B cell (primary cell): ENCODE measurements at regions not wholly inside any gene's neighbourhood (a gene's known extent, or its start where the extent isn't known, plus 50 kb on each side); places are given as distances from the start of the nearest gene placed in this dataset.

Source experiments
- EZH2 ChIP-seq: IDR thresholded peaks from 2 replicates; pipeline ENCODE4 v1.6.1; 2012; ENCODE audit warnings: borderline replicate concordance, low read depth, mild to moderate bottlenecking, moderate library complexity, low read length; ENCODE audit not compliant: insufficient read depth, poor library complexity, severe bottlenecking
- TF ChIP-seq, protein P1 (sequence below): fragments of 200-600 bp; IDR thresholded peaks from one replicate; pipeline ENCODE4 v1.8.0; 2022; ENCODE audit warnings: antibody characterized with exemption, mild to moderate bottlenecking

DNA sequence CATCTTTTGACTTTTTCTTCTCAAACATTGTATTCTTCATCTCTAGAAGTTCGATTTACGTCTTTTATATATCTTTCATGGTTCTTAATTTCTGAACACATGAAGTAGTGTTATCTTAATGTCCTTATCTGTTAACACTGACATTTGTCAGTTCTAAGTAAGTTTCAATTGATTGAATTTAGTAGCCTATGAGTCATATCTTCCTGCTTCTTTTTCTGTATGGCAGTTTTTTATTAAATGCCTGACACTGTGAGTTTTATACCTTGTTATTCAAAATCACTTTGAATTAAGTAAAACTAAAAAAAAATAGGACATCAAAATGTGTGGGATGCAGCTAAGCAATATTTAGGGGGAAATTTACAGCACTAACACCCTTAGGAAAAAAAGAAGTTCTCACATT is 707.0 kb upstream of the ACO1 start:
- TF ChIP-seq, protein P1, sequence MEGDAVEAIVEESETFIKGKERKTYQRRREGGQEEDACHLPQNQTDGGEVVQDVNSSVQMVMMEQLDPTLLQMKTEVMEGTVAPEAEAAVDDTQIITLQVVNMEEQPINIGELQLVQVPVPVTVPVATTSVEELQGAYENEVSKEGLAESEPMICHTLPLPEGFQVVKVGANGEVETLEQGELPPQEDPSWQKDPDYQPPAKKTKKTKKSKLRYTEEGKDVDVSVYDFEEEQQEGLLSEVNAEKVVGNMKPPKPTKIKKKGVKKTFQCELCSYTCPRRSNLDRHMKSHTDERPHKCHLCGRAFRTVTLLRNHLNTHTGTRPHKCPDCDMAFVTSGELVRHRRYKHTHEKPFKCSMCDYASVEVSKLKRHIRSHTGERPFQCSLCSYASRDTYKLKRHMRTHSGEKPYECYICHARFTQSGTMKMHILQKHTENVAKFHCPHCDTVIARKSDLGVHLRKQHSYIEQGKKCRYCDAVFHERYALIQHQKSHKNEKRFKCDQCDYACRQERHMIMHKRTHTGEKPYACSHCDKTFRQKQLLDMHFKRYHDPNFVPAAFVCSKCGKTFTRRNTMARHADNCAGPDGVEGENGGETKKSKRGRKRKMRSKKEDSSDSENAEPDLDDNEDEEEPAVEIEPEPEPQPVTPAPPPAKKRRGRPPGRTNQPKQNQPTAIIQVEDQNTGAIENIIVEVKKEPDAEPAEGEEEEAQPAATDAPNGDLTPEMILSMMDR: no peak
- no peak for TF ChIP-seq EZH2
